Suprapubic skin (tissue), 4 donors: ENCODE measurements at regions not wholly inside any gene's neighbourhood (a gene's known extent, or its start where the extent isn't known, plus 50 kb on each side); places are given as distances from the start of the nearest gene placed in this dataset.
"Not testable (repeated sequence)": the region's sequence is repeated elsewhere in the genome, so short reads cannot be mapped to it uniquely, and the experiment has no call there.

ENCODE experiments used
- CTCF ChIP-seq, 2 donors: fragments of 200-600 bp in 1 of 2; fragments of 450-650 bp in 1 of 2; sonication (generic) in 1 of 2; IDR thresholded peaks; one replicate each; pipeline ENCODE4 v1.5.1; 2016 to 2019; ENCODE audit warnings: antibody characterized with exemption in 2 of 2, mild to moderate bottlenecking in 1 of 2, moderate library complexity in 1 of 2
- EP300 ChIP-seq: sonication (generic); formaldehyde crosslinking; IDR thresholded peaks from one replicate; pipeline ENCODE4 v1.6.1; 2017; ENCODE audit warnings: antibody characterized with exemption
- POLR2A ChIP-seq, 2 donors: fragments of 450-650 bp; IDR thresholded peaks; one replicate each; pipeline ENCODE4 v1.6.1; 2017; ENCODE audit warnings: antibody characterized with exemption in 2 of 2, mild to moderate bottlenecking in 2 of 2, moderate library complexity in 2 of 2
- POLR2AphosphoS5 ChIP-seq, 3 donors: sonication (generic); formaldehyde crosslinking; IDR thresholded peaks; one replicate each; pipeline ENCODE4 v1.6.1; 2017; ENCODE audit warnings: antibody characterized with exemption in 3 of 3

- TF ChIP-seq CTCF (IDR thresholded peaks at IDR 0.05); POLR2A (IDR thresholded peaks at IDR 0.05); POLR2AphosphoS5 (IDR thresholded peaks at IDR 0.05); EP300: not testable (repeated sequence)
Measured at GRCh38 chr11:3513311-3513710, 128.5 kb downstream of the ART5 start.
